HepG2 (cell line): ENCODE measurements at regions not wholly inside any gene's neighbourhood (a gene's known extent, or its start where the extent isn't known, plus 50 kb on each side); places are given as distances from the start of the nearest gene placed in this dataset.

ENCODE experiments used
- ATAC-seq: fragments of 200-7000 bp; cut with Tn5 transposase; 3 replicates; pipeline ENCODE4 v1.9.1; 2020; ENCODE audit warnings: mild to moderate bottlenecking, moderate library complexity
- BruUV-seq: library from RNA; stranded (reverse); fragments of 400-500 nt; replicated peaks from 2 replicates; lab custom pipeline; 2021; lab: Mats Ljungman, UMichigan
- CTCF ChIA-PET: fragments of 300-600 bp; formaldehyde crosslinking; extraction: SDS; loops from one replicate; lab custom pipeline; 2021; ENCODE audit warnings: low total read pairs, inconsistent platforms, low intra/inter-chr PET ratio; lab: Yijun Ruan, JAX
- POLR2A ChIA-PET: fragments of 350-600 bp; sonication (Branson Sonifier 250); formaldehyde crosslinking; loops from one replicate; lab custom pipeline; 2020; ENCODE audit warnings: antibody characterized with exemption, inconsistent platforms; lab: Yijun Ruan, JAX
- DNase-seq: peaks from one replicate; pipeline ENCODE4 v3.0.0-alpha.2; 2015; ENCODE audit warnings: low spot score
- FAIRE-seq: peaks from 3 replicates; lab custom pipeline; 2011; peaks lifted over from hg19 to GRCh38; lab: Jason Lieb, UNC
- H2AFZ ChIP-seq: one replicate; pipeline ENCODE4 v1.6.1; 2011; ENCODE audit warnings: low read length, inconsistent platforms
- H3K27ac ChIP-seq: fragments of 300-600 bp; 3 replicates; pipeline ENCODE4 v1.8.0; 2011; ENCODE audit warnings: mixed run types, mild to moderate bottlenecking, mixed read lengths, low read length, inconsistent platforms; ENCODE audit not compliant: insufficient read depth; ENCODE audit errors: extremely low read length
- H3K27me3 ChIP-seq, 2 experiments: fragments of 200-600 bp in 1 of 2; 2 replicates in 1 of 2; 3 replicates in 1 of 2; pipeline versions ENCODE4 v1.6.0 to v1.8.0; 2011; ENCODE audit warnings: low read length in 2 of 2, mild to moderate bottlenecking in 2 of 2, moderate library complexity in 2 of 2, inconsistent platforms in 1 of 2; ENCODE audit not compliant: insufficient read depth in 2 of 2, control insufficient read depth in 1 of 2
- H3K36me3 ChIP-seq, 2 experiments: fragments of 200-600 bp in 1 of 2; replicated peaks in 1 of 2; 2 replicates in 1 of 2; 3 replicates in 1 of 2; pipeline versions ENCODE4 v1.5.1 to v1.8.0; 2011; ENCODE audit warnings: low read length in 2 of 2, inconsistent platforms in 1 of 2; ENCODE audit not compliant: insufficient read depth in 2 of 2, control insufficient read depth in 1 of 2
- H3K4me1 ChIP-seq: 2 replicates; pipeline ENCODE4 v1.5.1; 2012; ENCODE audit warnings: low read length, inconsistent platforms; ENCODE audit not compliant: insufficient read depth
- H3K4me2 ChIP-seq: 2 replicates; pipeline ENCODE4 v1.6.0; 2011; ENCODE audit warnings: low read depth, low read length, inconsistent platforms
- H3K4me3 ChIP-seq, 3 experiments: fragments of 200-600 bp in 1 of 3; sonication (generic), shearing (Covaris generic) in 1 of 3; replicated peaks in 1 of 3; 2 replicates each; pipeline ENCODE4 v1.5.1; 2011 to 2016; ENCODE audit warnings: low read length in 3 of 3, inconsistent platforms in 2 of 3, low read depth in 2 of 3, mild to moderate bottlenecking in 2 of 3, control low read depth in 1 of 3, mixed read lengths in 1 of 3; ENCODE audit not compliant: insufficient read depth in 1 of 3
- H3K79me2 ChIP-seq: one replicate; pipeline ENCODE4 v1.6.1; 2011; ENCODE audit warnings: low read length, inconsistent platforms; ENCODE audit not compliant: insufficient read depth
- H3K9ac ChIP-seq: 2 replicates; pipeline ENCODE4 v1.6.0; 2011; ENCODE audit warnings: mild to moderate bottlenecking, low read depth, low read length, inconsistent platforms; ENCODE audit not compliant: insufficient read depth
- H3K9me3 ChIP-seq: 2 replicates; pipeline ENCODE4 v1.5.1; 2012; ENCODE audit warnings: mild to moderate bottlenecking, low read length
- H4K20me1 ChIP-seq: 2 replicates; pipeline ENCODE4 v1.6.0; 2011; ENCODE audit warnings: inconsistent platforms, mild to moderate bottlenecking, low read length, moderate library complexity; ENCODE audit not compliant: insufficient read depth
- ADNP ChIP-seq: sonication (generic); formaldehyde crosslinking; IDR thresholded peaks from 2 replicates; pipeline ENCODE4 v1.4.0; 2020; ENCODE audit warnings: missing genetic modification reagents
- ATF7-NPFF ChIP-seq: sonication (generic); formaldehyde crosslinking; IDR thresholded peaks from 2 replicates; pipeline ENCODE4 v1.8.1; 2023; ENCODE audit warnings: mild to moderate bottlenecking, low read depth, missing genetic modification reagents, moderate library complexity
- EEA1 ChIP-seq: sonication (generic); formaldehyde crosslinking; IDR thresholded peaks from 2 replicates; pipeline ENCODE4 v1.5.1; 2020; ENCODE audit warnings: mild to moderate bottlenecking, missing genetic modification reagents, borderline replicate concordance
- ISX ChIP-seq: sonication (generic); formaldehyde crosslinking; conservative IDR thresholded peaks from 2 replicates; pipeline ENCODE4 v1.5.0; 2020; ENCODE audit warnings: missing genetic modification reagents
- RBM39 ChIP-seq: fragments of 200-400 bp; formaldehyde crosslinking; IDR thresholded peaks from one replicate; pipeline ENCODE4 v1.6.1; 2018; ENCODE audit warnings: antibody characterized with exemption, mild to moderate bottlenecking, low read depth, low read length; ENCODE audit not compliant: poor library complexity, severe bottlenecking
- RXRB ChIP-seq: IDR thresholded peaks from 2 replicates; pipeline ENCODE4 v1.6.1; 2016; ENCODE audit warnings: borderline replicate concordance, missing genetic modification reagents, missing compliant biosample characterization
- ZEB1 ChIP-seq: IDR thresholded peaks from 2 replicates; pipeline ENCODE4 v1.6.1; 2012; ENCODE audit warnings: mild to moderate bottlenecking, low read depth, inconsistent platforms; ENCODE audit not compliant: insufficient replicate concordance
- ZNF230 ChIP-seq: sonication (generic); formaldehyde crosslinking; IDR thresholded peaks from 2 replicates; pipeline ENCODE4 v1.4.0; 2020; ENCODE audit warnings: mild to moderate bottlenecking, missing genetic modification reagents
- ZNF260 ChIP-seq: sonication (generic); formaldehyde crosslinking; IDR thresholded peaks from 2 replicates; pipeline ENCODE4 v1.4.0; 2020; ENCODE audit warnings: missing genetic modification reagents, low read depth, mild to moderate bottlenecking, borderline replicate concordance
- ZNF484 ChIP-seq: sonication (generic); formaldehyde crosslinking; IDR thresholded peaks from 2 replicates; pipeline ENCODE4 v1.5.1; 2020; ENCODE audit warnings: mild to moderate bottlenecking, low read depth, missing genetic modification reagents, borderline replicate concordance
- ZNF761 ChIP-seq: sonication (generic); formaldehyde crosslinking; conservative IDR thresholded peaks from 2 replicates; pipeline ENCODE4 v1.4.0; 2020; ENCODE audit warnings: mild to moderate bottlenecking, missing genetic modification reagents
- WGBS: methylation state at CpG from one replicate; pipeline ENCODE4 v1.1.6; 2017; ENCODE audit warnings: low lambda C conversion rate; 5-methylcytosine and 5-hydroxymethylcytosine counted together
- in situ Hi-C: cut with HindIII; loops from 2 replicates; pipeline ENCODE4 v1.10.0; 2017; ENCODE audit warnings: low pct_unique_long_range_greater_than_20kb; ENCODE audit not compliant: extremely low pct_ligation_motif_present
- intact Hi-C: fragments of 100-400 bp; cut with micrococcal nuclease; formaldehyde crosslinking; loops from one replicate; pipeline ENCODE4 v1.10.0; 2022; ENCODE audit not compliant: unreplicated experiment

DNA sequence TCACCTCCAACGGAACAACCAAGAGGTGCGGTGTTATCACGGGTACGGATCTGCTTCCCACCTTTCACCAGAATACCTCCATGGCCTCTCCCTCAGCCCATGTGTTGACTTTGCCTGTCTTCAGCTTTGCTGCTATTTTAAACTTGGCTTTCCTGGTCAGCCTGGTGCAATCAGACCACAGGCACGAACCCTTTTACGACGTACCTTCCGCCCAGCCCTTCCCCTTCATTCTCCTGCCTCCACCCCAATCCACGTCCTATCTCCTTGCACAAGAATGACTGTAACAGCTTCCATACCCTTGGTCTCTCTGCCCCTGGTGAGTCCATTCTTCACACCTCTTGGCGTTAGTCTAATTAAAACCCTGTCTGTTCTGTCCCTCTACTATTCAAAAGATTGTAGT is 431.7 kb downstream of the EFNB2 start:
- FAIRE-seq (no peak), ATAC-seq (no peak), DNase-seq (no peak)
- Histone ChIP-seq H3K27me3 (no peaks in the 10 kb centered on the region; a peak in 1 of 5 replicates), H3K9me3 (no peaks in the 10 kb centered on the region), H3K4me3 (no peak overlapping the region), H3K79me2 (no peaks in the 10 kb centered on the region), H3K27ac (no peak overlapping the region), H3K9ac (no peak overlapping the region), H3K4me2 (no peak overlapping the region), H3K36me3 (no peaks in the 10 kb centered on the region), H4K20me1 (no peaks in the 10 kb centered on the region), H3K4me1 (no peaks in the 10 kb centered on the region), H2AFZ (no peak overlapping the region)
- no peak for TF ChIP-seq RBM39
- no peak for TF ChIP-seq ZEB1
- TF ChIP-seq ATF7-NPFF (CRISPR knock-in tag): no peak
- no TSS peak for BruUV-seq
- CTCF ChIA-PET: no interaction called here
- 27% methylated on average over 7 of the region's 10 CpGs for WGBS
- POLR2A ChIA-PET: no interaction called here
- in situ Hi-C loops: no loop called here
- intact Hi-C loops: no loop called here

- Histone ChIP-seq H3K27ac (no peak overlapping the region), H3K4me1 (no peaks in the 10 kb centered on the region)
- intact Hi-C loops (no loop called here), in situ Hi-C loops (no loop called here)
- no peak for TF ChIP-seq ZNF761 (CRISPR knock-in tag)
- no peak for TF ChIP-seq ZNF230 (CRISPR knock-in tag)
- TF ChIP-seq ADNP (CRISPR knock-in tag): no peak
- no peak for TF ChIP-seq ZNF484 (CRISPR knock-in tag)
- TF ChIP-seq ZNF260 (CRISPR knock-in tag): no peak
- TF ChIP-seq RXRB (CRISPR knock-in tag): no peak
- no peak for TF ChIP-seq ISX
- TF ChIP-seq EEA1 (CRISPR knock-in tag): no peak
- TF ChIP-seq, all 625 proteins: peak for 0
- Histone ChIP-seq H3K9me3 (no peaks in the 10 kb centered on the region), H4K20me1 (no peaks in the 10 kb centered on the region), H3K9ac (no peak overlapping the region), H3K27me3 (no peaks in the 10 kb centered on the region; a peak in 1 of 5 replicates), H3K4me2 (no peak overlapping the region), H3K79me2 (no peaks in the 10 kb centered on the region), H3K36me3 (no peaks in the 10 kb centered on the region), H3K4me3 (no peak overlapping the region), H2AFZ (no peak overlapping the region)
- BruUV-seq: no TSS peak
- DNase-seq (no peak), ATAC-seq (no peak), FAIRE-seq (no peak)
- CTCF ChIA-PET: no interaction called here
- 3% methylated on average over 4 of the region's 4 CpGs for WGBS
- POLR2A ChIA-PET: no interaction called here
Observed at GRCh38 chr13:106102786-106103185, 432.7 kb downstream of the EFNB2 start.
